Islet of Langerhans (tissue), 1 donor: ENCODE measurements at regions not wholly inside any gene's neighbourhood (a gene's known extent, or its start where the extent isn't known, plus 50 kb on each side); places are given as distances from the start of the nearest gene placed in this dataset.
A peak's percentile ranks its signal among the peaks of the same experiment; 100 is the strongest.
"Not testable (repeated sequence)": the region's sequence is repeated elsewhere in the genome, so short reads cannot be mapped to it uniquely, and the experiment has no call there.

Experiments
- FAIRE-seq: peaks from one replicate; lab custom pipeline; 2011; peaks lifted over from hg19 to GRCh38; lab: Jason Lieb, UNC

DNA sequence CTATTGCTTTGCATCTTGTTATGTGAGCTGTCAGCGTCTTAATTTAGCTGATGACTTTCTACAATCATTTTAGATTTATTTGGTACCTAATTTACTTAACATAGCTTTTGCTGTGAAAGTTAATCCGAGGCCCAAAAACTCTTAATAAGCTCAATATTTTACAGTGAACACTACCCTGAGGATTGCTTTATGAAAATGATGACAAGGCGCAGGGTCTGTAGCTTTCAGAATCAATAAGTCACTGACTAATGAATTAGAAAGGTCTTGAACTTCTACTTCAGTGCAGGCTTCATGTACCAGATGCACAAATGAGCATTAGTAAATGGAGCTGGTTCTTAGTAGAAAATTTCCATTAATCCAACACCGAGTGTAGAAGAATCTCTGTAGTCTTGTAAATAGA is 81.4 kb upstream of the ZNF366 start:
- FAIRE-seq: peak; percentile 27

DNA sequence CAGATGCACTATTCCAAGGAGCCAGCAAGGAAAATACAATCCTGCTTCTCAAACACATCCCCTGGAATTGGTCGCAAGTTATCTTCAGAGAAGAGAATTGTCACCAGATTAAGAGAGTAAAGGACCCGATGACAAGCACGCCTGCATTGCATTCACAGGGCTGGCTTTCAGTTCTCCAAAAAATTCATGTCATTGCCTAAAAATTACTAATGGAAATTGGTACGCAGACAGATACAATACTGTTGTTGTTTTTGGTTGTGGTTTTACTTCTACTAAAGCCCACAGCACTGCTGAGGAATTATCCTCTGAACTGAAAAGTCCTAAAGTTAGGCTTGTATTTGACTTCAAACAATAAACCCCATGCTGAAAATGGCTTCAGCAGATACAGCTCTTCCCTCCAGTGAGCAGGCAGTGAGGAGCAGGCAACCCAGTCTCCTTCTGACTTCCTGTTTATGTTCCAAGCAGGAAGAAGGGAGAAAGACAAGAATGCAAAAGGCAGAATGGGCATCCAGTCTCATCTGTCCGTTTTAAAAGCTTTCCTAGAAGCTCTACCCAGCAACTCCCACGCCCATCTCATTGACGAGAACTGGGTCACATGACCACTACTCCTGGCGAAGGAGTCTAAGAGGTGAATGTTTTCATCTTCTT is 80.6 kb upstream of the ZNF366 start:
- FAIRE-seq: no peak

DNA sequence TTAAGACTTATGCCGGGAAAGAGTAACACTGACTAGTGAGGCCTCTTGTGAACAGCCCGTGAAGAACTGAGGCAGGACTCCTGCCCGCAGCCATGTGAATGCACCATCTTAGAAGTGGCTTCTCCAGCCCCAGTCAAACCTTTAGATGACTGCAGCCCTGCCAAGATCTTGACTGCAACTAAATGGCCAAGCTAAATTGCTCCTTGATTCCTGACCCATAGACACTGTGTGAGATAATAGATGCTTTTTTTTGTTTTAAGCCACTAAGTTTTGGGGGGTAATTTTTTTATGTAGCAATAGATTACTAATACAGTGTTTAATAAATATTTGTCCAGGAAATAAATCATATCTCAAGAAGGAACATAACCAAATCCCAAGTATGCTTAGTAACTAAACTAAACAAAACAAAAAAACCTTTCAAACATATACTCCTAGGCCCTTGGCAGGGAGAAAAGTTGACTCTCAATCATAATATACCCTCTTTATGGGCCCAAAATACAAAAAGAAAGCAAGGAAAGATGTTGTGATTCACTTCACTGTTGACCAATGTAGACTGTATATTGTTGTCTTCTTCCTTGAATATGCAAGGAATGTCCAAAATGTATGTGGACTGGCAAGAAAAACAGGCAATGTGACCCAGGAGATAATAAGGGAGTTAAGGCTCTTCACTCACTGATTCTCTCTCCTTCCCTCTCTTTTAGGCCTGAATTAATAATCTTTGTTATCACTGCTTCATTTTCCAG is 79.7 kb upstream of the ZNF366 start:
- FAIRE-seq: no peak

DNA sequence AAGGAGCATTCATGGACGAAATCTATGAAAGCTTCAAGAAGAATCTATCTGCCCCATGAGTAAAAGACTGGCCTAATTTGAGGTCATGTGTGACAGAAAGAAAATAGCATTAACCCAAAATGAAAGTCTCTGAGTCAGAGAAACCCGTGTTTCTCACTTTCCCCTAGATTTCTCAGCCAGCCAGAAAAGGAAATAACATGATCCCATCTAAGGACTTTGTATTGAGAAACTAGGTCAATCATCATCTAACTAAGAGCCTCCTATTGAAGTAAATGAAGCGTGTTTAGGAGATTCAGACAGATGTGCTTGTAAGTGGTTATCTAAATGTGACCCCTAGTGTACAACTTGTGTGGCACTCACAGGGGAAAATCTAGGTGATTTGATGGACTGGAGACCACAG is 77.3 kb upstream of the ZNF366 start:
- peak; percentile 97 for FAIRE-seq

DNA sequence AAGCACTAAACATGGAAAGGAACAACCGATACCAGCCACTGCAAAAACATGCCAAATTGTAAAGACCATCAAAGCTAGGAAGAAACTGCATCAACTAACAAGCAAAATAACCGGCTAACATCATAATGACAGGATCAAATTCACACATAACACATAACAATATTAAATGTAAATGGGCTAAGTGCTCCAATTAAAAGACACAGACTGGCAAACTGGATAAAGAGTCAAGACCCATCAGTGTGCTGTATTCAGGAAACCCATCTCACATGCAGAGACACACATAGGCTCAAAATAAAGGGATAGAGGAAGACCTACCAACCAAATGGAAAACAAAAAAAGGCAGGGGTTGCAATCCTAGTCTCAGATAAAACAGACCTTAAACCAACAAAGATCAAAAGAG is 72.1 kb upstream of the ZNF366 start:
- not testable (repeated sequence) for FAIRE-seq

DNA sequence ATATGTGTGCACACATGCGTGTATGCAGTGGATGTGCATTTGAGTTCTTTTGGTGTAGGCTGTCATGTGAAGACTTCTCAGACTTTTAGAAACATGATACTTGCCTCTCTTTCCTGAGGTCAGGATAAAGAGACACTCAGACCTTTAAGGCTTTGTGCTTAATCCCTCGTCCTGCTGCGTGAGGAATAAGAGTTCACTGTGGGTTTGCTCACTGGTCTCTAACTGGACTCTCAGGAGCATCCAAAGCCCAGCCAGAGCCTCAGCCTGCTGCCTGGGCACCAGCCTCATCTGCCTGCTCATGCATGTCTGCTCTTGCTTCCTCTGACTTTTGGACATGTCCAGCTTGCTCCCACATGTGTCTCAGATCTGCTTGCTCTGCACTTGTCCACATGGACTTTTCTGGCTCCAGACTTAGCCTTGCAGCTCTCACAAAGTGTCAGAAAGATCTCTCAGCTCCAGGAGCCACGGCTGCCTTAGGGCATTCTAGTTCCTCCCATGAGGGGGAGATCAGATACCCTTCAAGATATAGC is 65.1 kb upstream of the ZNF366 start:
- no peak for FAIRE-seq

DNA sequence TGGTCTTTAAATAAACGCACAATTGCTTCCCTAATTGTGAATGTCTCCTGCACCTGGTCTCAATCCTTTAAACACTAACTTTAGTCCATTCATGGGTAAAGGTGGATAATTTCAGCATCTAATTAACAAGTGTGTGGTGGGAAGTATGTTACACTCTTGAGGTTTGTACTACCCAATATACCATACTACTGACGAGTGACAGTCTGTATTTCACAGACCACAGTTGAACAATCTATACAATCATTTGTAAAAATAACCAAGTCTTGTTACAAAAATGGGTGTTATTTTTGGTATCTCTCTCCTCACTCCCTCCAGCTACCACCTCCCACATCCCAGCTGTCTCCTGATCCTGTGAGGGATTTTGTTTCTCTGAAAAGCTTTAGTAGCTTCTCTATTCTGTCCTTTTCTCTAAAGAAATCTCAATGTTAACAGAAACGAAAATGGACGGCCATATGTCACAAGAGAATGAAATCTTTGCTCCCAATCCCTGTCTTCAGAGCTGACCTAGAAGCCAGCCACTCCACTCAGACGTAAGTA is 62.3 kb upstream of the ZNF366 start:
- no peak for FAIRE-seq

DNA sequence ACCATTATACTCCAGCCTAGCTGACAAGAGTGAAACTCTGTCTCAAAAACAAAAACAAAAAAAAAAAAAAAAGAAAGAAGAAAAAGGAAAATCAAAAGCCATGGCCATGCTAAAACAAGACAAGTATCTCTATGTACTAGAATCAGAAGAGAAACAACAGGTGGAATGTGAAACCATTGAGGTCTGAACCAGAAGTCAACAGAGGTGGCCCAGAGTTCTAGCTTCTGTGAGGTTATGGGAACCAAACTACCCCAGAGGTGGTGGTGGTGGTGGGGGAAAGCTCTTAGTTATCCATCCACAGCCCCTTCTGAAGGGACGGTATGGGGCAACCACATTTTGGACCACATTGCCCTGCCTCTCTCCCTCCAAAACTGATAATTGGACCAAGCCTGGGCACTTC is 59.5 kb upstream of the ZNF366 start:
- FAIRE-seq: no peak

DNA sequence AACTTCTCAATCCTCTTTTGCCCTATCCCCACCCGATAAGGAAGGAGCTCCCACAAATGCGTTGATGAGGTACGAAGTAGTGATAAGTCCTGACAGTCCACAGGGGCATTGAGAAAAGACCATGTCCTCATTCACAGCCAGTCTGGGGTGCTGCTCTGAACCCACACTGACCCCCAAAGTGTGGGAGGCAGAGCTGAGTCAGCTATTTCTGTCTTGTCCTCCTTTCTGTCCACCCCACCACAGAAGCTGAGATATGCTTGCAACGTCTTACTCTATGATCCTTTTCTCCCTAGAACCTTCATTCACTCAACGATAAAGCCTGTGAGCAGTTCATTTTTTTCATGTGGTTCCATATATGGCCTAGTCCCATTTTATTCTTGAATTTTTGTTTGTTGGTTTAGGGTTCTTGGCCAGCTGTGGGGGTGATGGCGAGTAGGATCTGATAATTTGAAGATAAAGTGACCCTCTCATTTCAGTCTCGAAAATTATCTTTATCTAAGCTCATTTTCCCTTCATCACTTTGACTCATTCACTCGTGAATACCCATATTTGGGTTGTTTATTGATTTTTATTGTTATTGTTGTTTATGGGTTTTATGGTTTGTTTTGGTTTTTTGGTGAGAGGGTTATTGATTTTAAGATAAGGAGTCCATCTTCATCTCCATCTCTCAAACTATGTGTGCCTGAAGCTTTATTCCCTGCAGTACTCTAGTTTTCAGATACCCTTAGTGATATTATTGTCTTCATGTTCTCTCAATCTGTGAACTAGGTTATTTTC is 58.5 kb upstream of the ZNF366 start:
- no peak for FAIRE-seq

DNA sequence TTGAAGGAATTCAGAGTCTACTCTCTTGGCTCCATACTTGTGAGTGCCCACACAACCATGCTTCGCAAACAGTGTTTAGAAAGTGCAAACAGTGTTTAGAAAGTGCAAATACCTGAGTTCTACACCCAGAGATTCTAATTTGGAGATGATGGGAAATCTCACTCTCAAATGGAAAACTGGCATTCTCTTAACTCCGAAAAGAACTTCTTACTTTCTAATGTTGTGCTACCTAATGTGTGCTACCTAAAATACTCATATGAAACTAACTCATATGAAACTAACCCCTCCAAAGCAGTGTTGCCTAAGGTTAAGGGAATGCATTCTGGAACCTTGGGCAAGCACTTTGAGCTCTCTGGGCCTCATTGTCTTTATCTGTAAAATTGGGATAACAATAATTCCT is 55.5 kb upstream of the ZNF366 start:
- no peak for FAIRE-seq

DNA sequence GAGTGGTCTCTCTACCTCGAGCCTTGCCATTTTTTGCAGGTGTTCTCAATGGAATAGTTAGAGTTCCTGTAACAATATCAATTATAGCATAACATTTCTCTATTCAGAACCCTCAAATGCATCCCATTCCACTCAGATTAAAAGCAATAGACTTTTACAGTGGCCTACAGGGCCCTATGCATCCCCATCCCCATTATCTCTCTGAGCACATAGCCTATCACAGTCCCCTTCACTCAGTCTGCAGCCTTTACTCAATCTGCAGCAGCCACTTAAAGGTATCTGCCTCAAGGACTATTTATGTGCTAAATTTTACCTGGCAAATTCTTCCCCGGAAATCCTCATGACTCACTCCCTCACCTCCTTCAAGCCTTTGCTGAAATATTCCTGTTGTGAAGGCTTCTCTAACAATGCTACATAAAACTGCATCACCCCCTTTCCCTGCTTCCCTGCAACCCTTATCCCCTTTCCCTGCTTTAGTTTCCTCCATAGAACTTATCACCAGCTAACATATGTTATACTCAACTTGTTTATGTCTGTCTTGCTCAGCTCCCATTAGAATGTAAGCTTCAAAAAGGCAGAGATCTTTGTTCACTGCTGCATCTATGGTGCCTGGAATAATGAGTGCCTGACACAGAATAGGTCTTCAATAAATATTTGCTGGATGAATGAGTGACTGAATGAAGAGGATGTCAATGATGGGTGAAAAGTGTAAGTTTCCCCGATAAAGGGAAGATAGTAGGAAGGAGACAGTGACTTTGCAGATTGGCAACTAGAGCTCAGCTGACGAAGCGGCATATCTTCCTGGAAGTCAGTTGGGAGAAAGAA is 54.1 kb upstream of the ZNF366 start:
- FAIRE-seq: no peak

DNA sequence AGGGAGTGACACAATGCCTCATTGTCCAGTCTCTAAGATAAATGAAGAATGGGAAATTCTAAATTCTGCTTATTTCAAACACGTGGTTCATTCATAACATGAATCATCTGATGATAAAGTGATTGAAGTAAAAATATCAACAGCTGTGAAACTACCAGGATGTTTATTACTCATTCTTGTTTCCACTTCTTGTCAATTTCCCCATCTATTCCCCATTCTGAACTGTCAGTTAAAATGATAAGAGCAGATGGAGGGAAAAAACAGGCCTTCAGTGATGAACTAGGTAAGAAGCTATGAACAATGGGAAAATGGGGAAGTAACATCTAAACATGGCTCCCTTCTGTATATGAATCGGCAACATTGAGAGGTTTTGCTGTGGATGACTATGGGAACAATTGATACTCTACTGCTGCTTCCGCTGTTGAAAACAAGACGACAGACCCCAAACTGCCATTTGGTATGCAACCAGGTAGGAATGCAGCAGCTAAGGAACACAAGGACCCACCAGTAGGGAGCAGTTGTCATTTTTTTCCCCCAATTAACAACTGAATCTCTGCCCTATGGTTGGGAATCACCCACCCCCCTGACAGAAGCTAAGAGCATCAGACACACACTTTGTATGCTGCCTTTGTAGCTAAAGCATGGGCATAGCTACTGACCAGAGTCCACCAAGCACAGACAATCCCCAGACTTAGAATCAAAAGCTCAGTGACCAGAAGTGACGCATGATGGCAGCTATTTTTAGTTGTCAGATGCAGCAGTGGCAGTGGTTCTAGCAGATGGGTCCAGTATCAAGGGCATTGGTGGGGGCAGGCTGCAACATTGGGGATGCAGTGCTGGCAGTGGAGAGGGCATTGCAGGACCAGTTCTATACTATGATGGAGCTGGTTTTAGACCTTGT is 52.9 kb upstream of the ZNF366 start:
- FAIRE-seq: no peak

DNA sequence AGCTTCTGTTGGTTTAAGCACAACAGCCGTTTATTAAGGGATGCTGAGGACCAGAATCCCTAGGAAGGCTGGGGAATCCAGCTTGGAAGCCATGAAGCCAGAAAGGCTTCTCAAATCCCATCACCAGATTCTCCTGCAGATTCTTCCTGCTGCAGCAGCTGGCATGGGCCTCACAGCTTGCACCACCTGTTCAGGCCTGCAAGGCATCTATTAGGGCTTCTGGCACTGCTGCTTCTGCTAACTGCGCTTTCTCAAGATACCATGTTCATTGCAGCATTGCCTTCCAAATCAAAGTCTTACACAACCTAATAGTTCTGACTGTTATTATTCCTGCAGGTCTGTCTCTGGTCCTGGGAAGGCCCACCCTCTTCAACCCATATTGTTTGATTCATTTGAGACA is 51.2 kb upstream of the ZNF366 start:
- no peak for FAIRE-seq

DNA sequence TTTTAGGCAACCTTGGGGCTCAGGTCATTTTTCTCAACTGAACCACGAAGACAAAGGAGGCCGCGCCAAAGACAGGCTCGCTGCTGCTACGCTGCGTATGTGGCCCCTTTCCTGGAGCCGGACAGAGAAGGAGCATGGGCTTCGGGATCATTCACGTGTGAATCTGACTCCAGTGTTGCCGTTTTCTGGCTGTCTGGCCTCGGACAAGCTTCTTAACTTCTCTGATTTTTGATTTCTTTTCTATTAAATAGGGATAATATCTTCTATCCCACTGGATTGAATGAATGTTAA is 50.8 kb upstream of the ZNF366 start:
- FAIRE-seq: no peak

DNA sequence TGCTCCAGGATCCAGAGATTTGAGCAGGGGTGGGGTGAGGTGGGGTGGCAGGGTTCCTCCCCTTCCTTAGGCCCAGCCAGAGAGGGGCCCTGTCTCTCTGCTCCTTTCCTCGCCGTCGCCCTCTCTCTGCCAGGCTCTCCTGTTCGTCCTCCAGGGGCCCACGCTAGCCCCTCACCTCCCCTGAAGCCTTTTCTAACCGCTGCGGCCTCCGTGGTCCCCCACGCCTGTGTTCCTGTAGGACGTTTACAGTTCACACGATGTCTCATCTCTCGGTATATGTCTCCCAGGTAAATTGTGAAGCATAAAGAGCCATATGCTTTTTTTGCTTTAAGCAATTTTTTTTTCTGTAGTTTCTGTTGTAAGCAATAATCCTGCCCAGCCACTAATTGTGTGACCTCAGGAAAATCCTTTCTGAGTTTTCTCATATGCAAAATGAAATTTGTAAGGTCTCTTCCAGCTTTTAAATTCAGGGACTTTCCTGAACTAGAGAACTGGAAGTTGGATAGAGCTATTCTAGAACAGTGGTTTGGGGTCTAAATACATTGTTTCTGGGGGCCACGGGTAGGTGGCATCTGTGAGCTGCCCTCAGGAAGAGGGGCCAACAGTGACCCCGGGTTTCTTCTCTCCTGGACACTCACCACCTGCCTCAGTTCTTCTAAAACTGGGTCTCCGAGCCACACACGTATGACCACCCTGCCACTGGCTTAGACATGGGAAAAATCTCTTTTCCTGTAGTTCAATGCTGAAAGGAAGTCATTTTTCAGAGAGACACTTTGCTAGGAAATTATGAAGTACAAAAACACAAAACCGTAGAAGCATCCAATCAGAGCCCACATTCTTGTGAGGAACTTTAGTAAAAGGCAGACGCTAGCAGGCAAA is 50.2 kb upstream of the ZNF366 start:
- FAIRE-seq: no peak
